ENCODE measurements at regions not wholly inside any gene's neighbourhood (a gene's known extent, or its start where the extent isn't known, plus 50 kb on each side); places are given as distances from the start of the nearest gene placed in this dataset.
"Not testable (repeated sequence)": the region's sequence is repeated elsewhere in the genome, so short reads cannot be mapped to it uniquely, and the experiment has no call there.

GRCh38 chr4:33482773-33483172, 2761.5 kb downstream of the ARAP2 start:
- Histone ChIP-seq H3K27me3 (no peaks in the 10 kb centered on the region), H3K4me1 (peaks cover 16% of the 10 kb centered on the region), H3K4me3 (ENCODE audit: low read depth, low read length) (no peak overlapping the region), H3K9me3 (no peaks in the 10 kb centered on the region), H3K36me3 (no peaks in the 10 kb centered on the region)
- no peak for TF ChIP-seq CTCF (IDR thresholded peaks at IDR 0.05; ENCODE audit: low read depth, low read length)
- DNase-seq: no peak

- Histone ChIP-seq H3K4me3 (ENCODE audit: low read depth, low read length) (no peak overlapping the region), H3K36me3 (no peaks in the 10 kb centered on the region), H3K9me3 (no peaks in the 10 kb centered on the region), H3K4me1 (peaks cover 13% of the 10 kb centered on the region), H3K27me3 (no peaks in the 10 kb centered on the region)
- no peak for DNase-seq
- no peak for TF ChIP-seq CTCF (IDR thresholded peaks at IDR 0.05; ENCODE audit: low read depth, low read length)
Observed at GRCh38 chr4:33485111-33485510, 2759.2 kb downstream of the ARAP2 start.

GRCh38 chr4:33493231-33493630, 2751.1 kb downstream of the ARAP2 start:
- Histone ChIP-seq H3K36me3 (no peaks in the 10 kb centered on the region), H3K27me3 (no peaks in the 10 kb centered on the region), H3K4me1 (peaks cover 3% of the 10 kb centered on the region; the same call in 1 of the 2 replicates), H3K9me3 (no peaks in the 10 kb centered on the region), H3K4me3 (ENCODE audit: low read depth, low read length) (no peak overlapping the region)
- DNase-seq: no peak
- no peak for TF ChIP-seq CTCF (IDR thresholded peaks at IDR 0.05; ENCODE audit: low read depth, low read length)

GRCh38 chr4:33494150-33494549, 2750.2 kb downstream of the ARAP2 start:
- peaks cover 3% of the 10 kb centered on the region; the same call in 1 of the 2 replicates for H3K4me1 ChIP-seq
- no peak for DNase-seq
- no peak for TF ChIP-seq CTCF (IDR thresholded peaks at IDR 0.05; ENCODE audit: low read depth, low read length)
- no peaks in the 10 kb centered on the region for H3K27me3 ChIP-seq
- no peaks in the 10 kb centered on the region for H3K36me3 ChIP-seq
- H3K9me3 ChIP-seq: no peaks in the 10 kb centered on the region
- no peak overlapping the region for H3K4me3 ChIP-seq (ENCODE audit: low read depth, low read length)

- DNase-seq; H3K9me3 ChIP-seq; H3K27me3 ChIP-seq; H3K4me1 ChIP-seq; H3K36me3 ChIP-seq; H3K4me3 ChIP-seq (ENCODE audit: low read depth, low read length): not testable (repeated sequence)
Observed at GRCh38 chr4:33501587-33501986, 2742.7 kb downstream of the ARAP2 start.

GRCh38 chr4:33512397-33512796, 2731.9 kb downstream of the ARAP2 start:
- Histone ChIP-seq H3K4me3 (ENCODE audit: low read depth, low read length) (no peak overlapping the region), H3K4me1 (no peaks in the 10 kb centered on the region), H3K27me3 (no peaks in the 10 kb centered on the region), H3K9me3 (no peaks in the 10 kb centered on the region), H3K36me3 (no peaks in the 10 kb centered on the region)
- no peak for DNase-seq
- TF ChIP-seq CTCF (IDR thresholded peaks at IDR 0.05; ENCODE audit: low read depth, low read length): no peak

GRCh38 chr4:33518856-33519255, 2725.5 kb downstream of the ARAP2 start:
- TF ChIP-seq CTCF (IDR thresholded peaks at IDR 0.05; ENCODE audit: low read depth, low read length): no peak
- H3K27me3 ChIP-seq: no peaks in the 10 kb centered on the region
- DNase-seq: no peak

More at GRCh38 chr4:33518856-33519255, 2725.5 kb downstream of the ARAP2 start:
- H3K36me3 ChIP-seq: no peaks in the 10 kb centered on the region
- H3K4me3 ChIP-seq (ENCODE audit: low read depth, low read length): no peak overlapping the region
- no peaks in the 10 kb centered on the region for H3K9me3 ChIP-seq
- no peaks in the 10 kb centered on the region for H3K4me1 ChIP-seq

Data from BE2C (cell line).